VCaP (cell line): ENCODE measurements at regions not wholly inside any gene's neighbourhood (a gene's known extent, or its start where the extent isn't known, plus 50 kb on each side); places are given as distances from the start of the nearest gene placed in this dataset.

Experiments
- H3K27ac ChIP-seq: fragments of 450-650 bp; 2 replicates; pipeline ENCODE4 v1.5.1; 2017
- CTCF ChIP-seq: fragments of 450-650 bp; conservative IDR thresholded peaks from 2 replicates; pipeline ENCODE4 v1.5.1; 2017; ENCODE audit warnings: mild to moderate bottlenecking, moderate library complexity

GRCh38 chr12:92199819-92200576 is 54.4 kb upstream of the BTG1 start:
- H3K27ac ChIP-seq: no peak overlapping the region
- no peak for TF ChIP-seq CTCF

- no peak for TF ChIP-seq CTCF
- no peak overlapping the region for H3K27ac ChIP-seq
Measured at GRCh38 chr12:92197815-92198214, 52.2 kb upstream of the BTG1 start.

GRCh38 chr12:92196368-92196767 is 50.7 kb upstream of the BTG1 start:
- TF ChIP-seq CTCF: no peak

More at GRCh38 chr12:92196368-92196767, 50.7 kb upstream of the BTG1 start:
- H3K27ac ChIP-seq: no peak overlapping the region
